GM12872 (cell line): ENCODE measurements at regions not wholly inside any gene's neighbourhood (a gene's known extent, or its start where the extent isn't known, plus 50 kb on each side); places are given as distances from the start of the nearest gene placed in this dataset.

Source experiments
- TF ChIP-seq, protein P1 (sequence below): IDR thresholded peaks from 3 replicates; pipeline ENCODE4 v1.5.1; 2011; ENCODE audit warnings: low read depth, mild to moderate bottlenecking, low read length, moderate library complexity; ENCODE audit not compliant: insufficient read depth

GRCh38 chr18:52090005-52090404 lies 250.0 kb upstream of the DCC start:
- TF ChIP-seq, protein P1, sequence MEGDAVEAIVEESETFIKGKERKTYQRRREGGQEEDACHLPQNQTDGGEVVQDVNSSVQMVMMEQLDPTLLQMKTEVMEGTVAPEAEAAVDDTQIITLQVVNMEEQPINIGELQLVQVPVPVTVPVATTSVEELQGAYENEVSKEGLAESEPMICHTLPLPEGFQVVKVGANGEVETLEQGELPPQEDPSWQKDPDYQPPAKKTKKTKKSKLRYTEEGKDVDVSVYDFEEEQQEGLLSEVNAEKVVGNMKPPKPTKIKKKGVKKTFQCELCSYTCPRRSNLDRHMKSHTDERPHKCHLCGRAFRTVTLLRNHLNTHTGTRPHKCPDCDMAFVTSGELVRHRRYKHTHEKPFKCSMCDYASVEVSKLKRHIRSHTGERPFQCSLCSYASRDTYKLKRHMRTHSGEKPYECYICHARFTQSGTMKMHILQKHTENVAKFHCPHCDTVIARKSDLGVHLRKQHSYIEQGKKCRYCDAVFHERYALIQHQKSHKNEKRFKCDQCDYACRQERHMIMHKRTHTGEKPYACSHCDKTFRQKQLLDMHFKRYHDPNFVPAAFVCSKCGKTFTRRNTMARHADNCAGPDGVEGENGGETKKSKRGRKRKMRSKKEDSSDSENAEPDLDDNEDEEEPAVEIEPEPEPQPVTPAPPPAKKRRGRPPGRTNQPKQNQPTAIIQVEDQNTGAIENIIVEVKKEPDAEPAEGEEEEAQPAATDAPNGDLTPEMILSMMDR = no peak

DNA sequence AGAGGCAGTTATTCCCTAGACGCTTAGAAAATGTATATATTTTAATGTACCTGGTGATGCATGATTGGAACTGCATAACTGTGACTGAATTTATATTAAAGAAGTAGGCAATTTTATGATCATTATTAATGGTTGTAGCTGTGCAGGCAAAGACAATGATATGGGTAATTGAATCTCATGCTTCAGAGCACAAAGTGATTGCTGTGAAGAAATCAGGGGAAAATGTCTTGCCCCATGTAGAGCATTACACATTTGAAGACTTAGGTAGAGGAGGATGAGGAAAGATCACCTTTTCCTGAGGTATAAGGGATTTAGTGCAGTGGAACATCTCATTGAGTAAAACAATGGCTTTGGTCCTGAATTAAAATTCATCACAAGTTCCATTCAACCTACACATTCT lies 246.8 kb upstream of the DCC start:
- TF ChIP-seq, protein P1 = no peak

DNA sequence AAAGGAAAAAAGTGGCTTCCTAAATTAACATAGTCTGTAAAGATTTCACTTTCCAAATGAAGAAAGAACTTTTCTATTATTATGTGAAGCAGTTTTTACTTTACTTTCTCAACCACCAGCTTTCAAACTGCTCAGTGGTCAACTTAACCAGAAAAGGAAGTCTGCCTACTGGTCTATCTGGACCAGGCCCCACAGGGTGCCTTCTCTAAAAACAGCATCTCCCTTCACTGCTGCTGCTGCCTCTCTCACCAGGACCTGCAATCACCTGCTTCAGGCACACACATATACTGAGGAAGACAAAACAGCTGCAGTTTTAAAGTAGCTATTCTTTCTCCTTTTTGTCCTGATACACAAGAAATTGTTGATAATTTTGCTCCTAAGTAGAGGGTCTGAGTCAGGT lies 221.3 kb upstream of the DCC start:
- TF ChIP-seq, protein P1 = no peak

DNA sequence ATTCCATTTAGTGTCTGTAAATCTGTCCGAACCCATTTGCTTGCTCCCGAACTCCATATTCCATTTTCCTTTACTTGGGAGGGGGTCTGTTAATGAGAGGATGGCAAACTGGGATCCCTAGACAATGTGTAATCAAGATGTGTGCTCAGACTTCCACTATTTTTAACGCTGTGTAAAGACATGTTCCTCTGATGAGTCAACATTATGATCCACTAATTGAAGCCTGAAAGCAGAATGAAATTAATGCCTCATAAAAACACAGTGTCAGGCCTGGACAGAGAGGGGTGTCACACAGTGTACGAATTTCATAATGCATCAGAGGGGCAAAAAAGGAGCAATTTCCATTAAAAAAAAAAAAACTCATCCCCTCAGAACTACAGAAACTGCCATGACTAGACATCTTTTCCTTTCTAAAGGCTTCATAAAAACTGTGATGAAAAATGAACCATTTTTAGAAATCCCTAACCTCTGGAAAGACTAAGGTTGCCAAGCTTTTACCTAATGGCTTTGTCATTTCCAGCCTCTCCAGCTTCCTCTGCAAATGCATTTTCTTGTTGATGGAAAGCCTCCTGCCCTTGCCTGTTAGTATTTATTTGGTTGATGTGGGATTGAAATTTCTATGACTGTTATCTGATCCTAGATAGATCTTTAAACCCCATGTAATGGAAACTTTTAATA lies 209.2 kb upstream of the DCC start:
- TF ChIP-seq, protein P1 = no peak

DNA sequence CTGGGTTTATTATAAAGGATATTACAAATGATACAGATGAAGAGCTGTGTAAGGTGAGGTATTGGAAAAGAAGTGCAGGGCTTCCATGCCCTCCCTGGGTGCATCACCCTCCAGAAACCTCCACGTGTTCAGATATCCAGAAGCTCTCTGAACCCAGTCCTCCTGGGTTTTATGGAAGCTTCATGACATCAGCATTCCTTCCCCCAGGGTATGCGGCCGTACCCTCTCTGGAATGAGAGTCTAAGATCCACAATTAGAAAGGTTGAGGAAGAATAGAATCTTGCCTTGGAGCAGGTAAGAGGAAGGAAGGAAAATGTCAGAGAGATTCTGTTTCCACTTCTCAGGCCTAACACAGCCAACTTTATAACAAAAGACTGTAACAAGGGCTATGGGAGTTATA lies 208.2 kb upstream of the DCC start:
- TF ChIP-seq, protein P1 = no peak

DNA sequence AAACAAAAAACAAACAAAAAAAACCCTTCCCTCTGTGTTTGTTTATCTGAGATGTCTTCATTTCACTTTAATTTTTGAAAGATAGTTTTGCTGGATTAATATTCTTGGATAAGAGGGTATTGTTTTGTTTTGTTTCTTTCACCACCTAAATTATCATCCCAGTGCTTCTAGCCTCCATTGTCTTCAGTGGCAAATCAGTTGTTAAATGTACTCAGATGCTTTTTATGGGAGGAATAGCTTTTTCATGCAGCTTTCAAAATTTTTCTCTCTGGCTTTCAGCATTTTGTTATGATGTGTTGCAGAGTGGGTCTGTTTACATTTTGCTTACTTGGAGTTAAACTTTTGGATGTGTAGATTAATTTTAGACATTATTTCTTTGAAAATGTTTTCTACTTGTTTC lies 203.5 kb upstream of the DCC start:
- TF ChIP-seq, protein P1 = no peak

GRCh38 chr18:52140986-52141385 lies 199.0 kb upstream of the DCC start:
- TF ChIP-seq, protein P1 = no peak
